ENCODE measurements at regions not wholly inside any gene's neighbourhood (a gene's known extent, or its start where the extent isn't known, plus 50 kb on each side); places are given as distances from the start of the nearest gene placed in this dataset.

DNA sequence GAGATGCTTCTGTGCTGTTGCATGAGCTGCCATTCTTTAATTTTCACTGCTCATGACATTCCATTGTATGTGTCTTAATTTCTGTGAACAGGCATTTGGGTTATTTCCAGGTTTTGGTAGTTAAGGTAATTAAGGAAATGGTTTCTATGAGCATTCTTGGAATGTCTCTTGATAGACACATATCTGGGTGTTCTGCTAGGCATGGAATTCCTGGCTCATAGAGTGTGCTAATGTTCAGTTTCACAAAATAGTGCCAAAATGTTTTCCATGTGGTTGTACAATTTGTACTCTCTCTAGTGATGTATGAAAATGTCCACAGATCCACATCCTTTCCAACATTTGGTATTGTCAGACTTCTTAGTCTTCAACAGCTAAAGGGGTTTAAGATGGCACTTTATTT, 680.9 kb upstream of the SGCG start:
- no peaks in the 10 kb centered on the region for H3K9me3 ChIP-seq
- no peak for DNase-seq (ENCODE audit: low spot score in 2 of 2)
- H3K27me3 ChIP-seq, result no peaks in the 10 kb centered on the region
- no peak overlapping the region for H3K27ac ChIP-seq
- intact Hi-C loops (cut with DNase I; ENCODE audit: low total_unique reads), result no loop called here
- TF ChIP-seq POLR2A (IDR thresholded peaks at IDR 0.05) (no peak), POLR2AphosphoS5 (IDR thresholded peaks at IDR 0.05) (no peak)
- TF ChIP-seq, protein P1, sequence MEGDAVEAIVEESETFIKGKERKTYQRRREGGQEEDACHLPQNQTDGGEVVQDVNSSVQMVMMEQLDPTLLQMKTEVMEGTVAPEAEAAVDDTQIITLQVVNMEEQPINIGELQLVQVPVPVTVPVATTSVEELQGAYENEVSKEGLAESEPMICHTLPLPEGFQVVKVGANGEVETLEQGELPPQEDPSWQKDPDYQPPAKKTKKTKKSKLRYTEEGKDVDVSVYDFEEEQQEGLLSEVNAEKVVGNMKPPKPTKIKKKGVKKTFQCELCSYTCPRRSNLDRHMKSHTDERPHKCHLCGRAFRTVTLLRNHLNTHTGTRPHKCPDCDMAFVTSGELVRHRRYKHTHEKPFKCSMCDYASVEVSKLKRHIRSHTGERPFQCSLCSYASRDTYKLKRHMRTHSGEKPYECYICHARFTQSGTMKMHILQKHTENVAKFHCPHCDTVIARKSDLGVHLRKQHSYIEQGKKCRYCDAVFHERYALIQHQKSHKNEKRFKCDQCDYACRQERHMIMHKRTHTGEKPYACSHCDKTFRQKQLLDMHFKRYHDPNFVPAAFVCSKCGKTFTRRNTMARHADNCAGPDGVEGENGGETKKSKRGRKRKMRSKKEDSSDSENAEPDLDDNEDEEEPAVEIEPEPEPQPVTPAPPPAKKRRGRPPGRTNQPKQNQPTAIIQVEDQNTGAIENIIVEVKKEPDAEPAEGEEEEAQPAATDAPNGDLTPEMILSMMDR (IDR thresholded peaks at IDR 0.05), result no peak
- H3K4me3 ChIP-seq, result no peak overlapping the region
- H3K4me1 ChIP-seq, result no peaks in the 10 kb centered on the region
- no peaks in the 10 kb centered on the region for H3K36me3 ChIP-seq

DNA sequence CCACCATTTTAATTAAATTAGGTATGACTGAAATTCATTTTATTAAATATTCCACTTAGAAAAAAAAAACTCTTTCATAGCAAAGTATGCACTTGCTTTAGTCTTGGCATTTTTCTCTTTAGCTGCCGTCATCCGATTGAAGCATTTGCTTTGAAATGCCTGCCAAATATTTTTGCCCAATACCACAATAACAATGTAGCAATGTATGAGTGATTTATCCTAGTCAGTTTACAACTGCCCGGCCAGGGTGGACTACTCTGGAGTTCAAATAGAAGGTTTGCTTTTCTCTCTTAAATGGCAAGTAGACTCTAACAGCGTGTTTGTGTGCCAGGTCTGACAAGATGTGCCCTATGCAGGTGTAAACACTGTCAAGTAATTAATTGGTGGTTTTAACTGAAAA, 675.3 kb upstream of the SGCG start:
- Histone ChIP-seq H3K27ac (no peak overlapping the region), H3K4me1 (no peaks in the 10 kb centered on the region), H3K36me3 (no peaks in the 10 kb centered on the region), H3K4me3 (no peak overlapping the region), H3K27me3 (no peaks in the 10 kb centered on the region), H3K9me3 (no peaks in the 10 kb centered on the region)
- intact Hi-C loops (cut with DNase I; ENCODE audit: low total_unique reads), result no loop called here
- DNase-seq (ENCODE audit: low spot score in 2 of 2), result no peak
- TF ChIP-seq POLR2A (IDR thresholded peaks at IDR 0.05) (no peak), POLR2AphosphoS5 (IDR thresholded peaks at IDR 0.05) (peak in 1 of 3 donors; percentile 52)

DNA sequence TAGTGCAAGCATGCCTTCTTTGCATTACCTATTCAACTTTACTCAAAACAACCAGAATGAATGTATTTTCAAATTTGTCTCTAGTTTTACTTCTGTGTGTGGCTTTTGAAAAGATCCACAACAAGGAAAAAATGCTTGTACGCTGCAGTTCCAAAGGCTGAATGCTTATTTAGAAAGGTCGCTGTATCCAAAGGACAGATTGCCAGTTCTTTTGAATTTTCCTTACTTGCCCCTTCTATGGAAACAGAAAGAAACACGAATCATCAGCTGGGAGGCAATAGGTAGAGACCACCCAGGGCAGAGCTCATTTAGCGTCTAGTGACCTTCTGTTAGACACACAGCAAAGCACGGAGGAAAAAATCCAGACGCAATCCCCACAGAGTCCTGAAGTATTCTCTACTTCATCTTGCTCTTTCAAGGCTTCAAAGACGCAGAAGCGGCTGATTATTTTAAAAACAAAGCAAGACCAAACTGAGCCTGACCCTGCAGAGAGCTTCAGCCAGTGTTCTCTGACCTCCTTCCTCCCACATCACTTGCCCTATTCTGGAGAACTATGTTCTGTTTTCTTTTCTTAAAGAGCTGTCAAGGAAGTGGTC, 674.6 kb upstream of the SGCG start:
- intact Hi-C loops (cut with DNase I; ENCODE audit: low total_unique reads), result no loop called here
- Histone ChIP-seq H3K4me3 (no peak overlapping the region), H3K27ac (no peak overlapping the region), H3K9me3 (no peaks in the 10 kb centered on the region), H3K4me1 (no peaks in the 10 kb centered on the region), H3K36me3 (no peaks in the 10 kb centered on the region), H3K27me3 (no peaks in the 10 kb centered on the region)
- DNase-seq (ENCODE audit: low spot score in 2 of 2), result no peak
- TF ChIP-seq, protein P1 (IDR thresholded peaks at IDR 0.05), result no peak
- TF ChIP-seq POLR2AphosphoS5 (IDR thresholded peaks at IDR 0.05), result no peak
- no peak for TF ChIP-seq POLR2A (IDR thresholded peaks at IDR 0.05)

DNA sequence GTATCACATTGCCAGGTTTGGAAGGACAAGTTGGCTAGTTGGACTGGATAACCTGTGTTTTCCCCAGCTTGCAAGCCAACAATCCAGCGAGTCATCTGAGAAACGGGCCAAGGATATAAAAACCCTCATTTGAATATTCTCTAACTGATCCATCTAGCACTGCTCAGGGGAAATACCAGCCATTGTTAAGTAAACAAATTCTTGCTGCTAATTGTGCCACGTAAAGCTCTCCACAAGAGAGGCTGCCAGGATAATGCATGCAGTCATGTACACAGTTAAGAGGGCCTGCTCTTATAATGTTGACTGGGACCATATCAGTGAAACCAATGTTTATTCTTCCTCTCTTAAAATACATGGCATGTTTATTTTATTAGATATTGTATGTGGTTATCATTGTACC, 663.2 kb upstream of the SGCG start:
- intact Hi-C loops (cut with DNase I; ENCODE audit: low total_unique reads), result no loop called here
- H3K9me3 ChIP-seq, result peaks cover 0 to 3% of the 10 kb centered on the region in 2 donors
- H3K36me3 ChIP-seq, result no peaks in the 10 kb centered on the region
- no peak overlapping the region for H3K4me3 ChIP-seq
- no peak overlapping the region for H3K27ac ChIP-seq
- H3K27me3 ChIP-seq, result no peaks in the 10 kb centered on the region
- no peaks in the 10 kb centered on the region for H3K4me1 ChIP-seq
- TF ChIP-seq POLR2A (IDR thresholded peaks at IDR 0.05), result no peak
- no peak for TF ChIP-seq POLR2AphosphoS5 (IDR thresholded peaks at IDR 0.05)
- no peak for DNase-seq (ENCODE audit: low spot score in 2 of 2)

DNA sequence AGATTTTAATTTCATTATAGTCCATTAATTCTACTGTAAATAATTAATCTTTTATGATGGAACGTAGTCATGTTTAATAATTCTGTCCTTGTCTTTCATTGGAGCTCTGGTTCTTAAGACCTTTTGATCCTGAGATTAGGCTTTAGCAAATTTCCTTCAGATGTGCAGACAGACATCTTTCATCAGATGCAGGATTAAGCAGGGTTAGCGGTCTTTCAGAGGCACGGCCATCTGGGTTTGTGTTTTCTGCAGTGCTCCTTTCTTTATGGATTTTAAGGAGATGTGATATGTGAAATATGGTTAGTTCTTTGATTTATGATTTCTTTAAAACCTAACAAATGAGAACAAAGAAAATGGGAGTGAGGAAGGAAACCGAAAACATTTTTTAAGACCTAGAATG, 643.9 kb upstream of the SGCG start:
- H3K4me1 ChIP-seq, result no peaks in the 10 kb centered on the region
- H3K27me3 ChIP-seq, result no peaks in the 10 kb centered on the region
- no peak for DNase-seq (ENCODE audit: low spot score in 2 of 2)
- no peaks in the 10 kb centered on the region for H3K9me3 ChIP-seq
- intact Hi-C loops (cut with DNase I; ENCODE audit: low total_unique reads), result no loop called here
- no peak overlapping the region for H3K4me3 ChIP-seq
- TF ChIP-seq POLR2AphosphoS5 (IDR thresholded peaks at IDR 0.05) (no peak), POLR2A (IDR thresholded peaks at IDR 0.05) (no peak)
- TF ChIP-seq, protein P1 (IDR thresholded peaks at IDR 0.05), result no peak
- H3K27ac ChIP-seq, result no peak overlapping the region
- H3K36me3 ChIP-seq, result no peaks in the 10 kb centered on the region

DNA sequence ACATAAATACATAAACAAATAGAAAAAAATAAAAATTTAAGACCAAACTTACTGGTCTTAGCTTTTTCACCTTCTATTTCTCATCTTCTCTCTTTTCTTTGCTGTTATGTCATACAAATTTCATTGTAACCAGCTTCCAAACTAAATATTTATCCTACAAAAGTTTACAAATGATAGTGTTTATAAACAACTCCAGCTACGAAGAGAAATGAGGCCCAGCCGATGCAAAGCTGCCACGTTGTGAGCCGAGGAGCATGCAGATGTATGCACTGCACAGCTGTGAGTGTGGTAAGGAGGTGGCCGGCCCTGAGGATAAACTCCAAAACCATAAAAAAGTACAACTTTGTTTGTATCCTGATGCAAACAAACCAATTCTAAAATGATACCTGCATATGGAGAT, 642.4 kb upstream of the SGCG start:
- no peak for DNase-seq (ENCODE audit: low spot score in 2 of 2)
- intact Hi-C loops (cut with DNase I; ENCODE audit: low total_unique reads), result no loop called here
- no peak overlapping the region for H3K4me3 ChIP-seq
- no peaks in the 10 kb centered on the region for H3K4me1 ChIP-seq
- no peaks in the 10 kb centered on the region for H3K36me3 ChIP-seq
- H3K9me3 ChIP-seq, result no peaks in the 10 kb centered on the region
- no peaks in the 10 kb centered on the region for H3K27me3 ChIP-seq
- H3K27ac ChIP-seq, result no peak overlapping the region
- TF ChIP-seq, protein P1 (IDR thresholded peaks at IDR 0.05), result no peak
- no peak for TF ChIP-seq POLR2AphosphoS5 (IDR thresholded peaks at IDR 0.05)
- no peak for TF ChIP-seq POLR2A (IDR thresholded peaks at IDR 0.05)
